MM.1S (cell line): ENCODE measurements at regions not wholly inside any gene's neighbourhood (a gene's known extent, or its start where the extent isn't known, plus 50 kb on each side); places are given as distances from the start of the nearest gene placed in this dataset.

Experiments used
- CTCF ChIP-seq: fragments of 300-600 bp; sonication (generic); IDR thresholded peaks from 2 replicates; pipeline ENCODE4 v1.5.1; 2016; ENCODE audit warnings: antibody characterized with exemption, low read length, mixed read lengths
- EZH2 ChIP-seq: fragments of 300-600 bp; sonication (generic); optimal IDR thresholded peaks from 2 replicates; pipeline ENCODE3; 2017; ENCODE audit warnings: low read depth, mild to moderate bottlenecking, antibody characterized with exemption, low read length, mixed read lengths

- TF ChIP-seq CTCF (no peak), EZH2 (no peak)
These were observed 192.2 kb upstream of the CDH11 start for GRCh38 chr16:65313936-65314626.
